Keratinocyte (primary cell): ENCODE measurements at regions not wholly inside any gene's neighbourhood (a gene's known extent, or its start where the extent isn't known, plus 50 kb on each side); places are given as distances from the start of the nearest gene placed in this dataset.
A peak's percentile ranks its signal among the peaks of the same experiment; 100 is the strongest.

Source experiments
- DNase-seq: peaks from one replicate; pipeline ENCODE4 v3.0.0-alpha.2; 2011; ENCODE audit warnings: low read depth, missing footprints, low spot score
- FAIRE-seq: peaks from 2 replicates; lab custom pipeline; 2011; peaks lifted over from hg19 to GRCh38; lab: Jason Lieb, UNC
- H2AFZ ChIP-seq: 2 replicates; pipeline ENCODE4 v1.6.0; 2012; ENCODE audit warnings: low read length, control low read depth, inconsistent platforms; ENCODE audit not compliant: control insufficient read depth
- H3K27ac ChIP-seq: 2 replicates; pipeline ENCODE4 v1.5.1; 2011; ENCODE audit warnings: low read length; ENCODE audit not compliant: control insufficient read depth, insufficient read depth
- H3K27me3 ChIP-seq: 3 replicates; pipeline ENCODE4 v1.6.0; 2011; ENCODE audit warnings: low read length; ENCODE audit not compliant: control insufficient read depth, insufficient read depth; ENCODE audit errors: extremely low read depth
- H3K36me3 ChIP-seq, 2 experiments: 2 replicates in 1 of 2; 3 replicates in 1 of 2; pipeline ENCODE4 v1.5.1; 2011; ENCODE audit warnings: low read length in 2 of 2, mild to moderate bottlenecking in 1 of 2; ENCODE audit not compliant: control insufficient read depth in 2 of 2, insufficient read depth in 2 of 2; ENCODE audit errors: extremely low read depth in 1 of 2
- H3K4me1 ChIP-seq: 3 replicates; pipeline ENCODE4 v1.5.1; 2011; ENCODE audit warnings: low read length; ENCODE audit not compliant: control insufficient read depth, insufficient read depth; ENCODE audit errors: extremely low read depth
- H3K4me2 ChIP-seq: 3 replicates; pipeline ENCODE4 v1.6.0; 2011; ENCODE audit warnings: low read depth, low read length; ENCODE audit not compliant: control insufficient read depth, insufficient read depth; ENCODE audit errors: extremely low read depth
- H3K4me3 ChIP-seq, 3 experiments: fragments of 200-600 bp in 1 of 3; sonication (generic) in 1 of 3; 2 replicates in 2 of 3; 3 replicates in 1 of 3; pipeline ENCODE4 v1.5.1; 2011 to 2016; ENCODE audit warnings: low read length in 3 of 3, mild to moderate bottlenecking in 3 of 3, control low read depth in 2 of 3, inconsistent platforms in 1 of 3, low read depth in 1 of 3, mixed read lengths in 1 of 3, mixed run types in 1 of 3, moderate library complexity in 1 of 3; ENCODE audit not compliant: control insufficient read depth in 2 of 3, insufficient read depth in 2 of 3; ENCODE audit errors: extremely low read depth in 1 of 3
- H3K79me2 ChIP-seq: 2 replicates; pipeline ENCODE4 v1.6.0; 2012; ENCODE audit warnings: low read length; ENCODE audit not compliant: control insufficient read depth, insufficient read depth
- H3K9ac ChIP-seq: 3 replicates; pipeline ENCODE4 v1.6.0; 2011; ENCODE audit warnings: low read length; ENCODE audit not compliant: control insufficient read depth, insufficient read depth; ENCODE audit errors: extremely low read depth
- H3K9me1 ChIP-seq: 3 replicates; pipeline ENCODE4 v1.6.0; 2011; ENCODE audit warnings: low read length; ENCODE audit not compliant: control insufficient read depth, insufficient read depth; ENCODE audit errors: extremely low read depth
- H3K9me3 ChIP-seq: 2 replicates; pipeline ENCODE4 v1.5.1; 2012; ENCODE audit warnings: low read depth, low read length; ENCODE audit not compliant: control insufficient read depth
- H4K20me1 ChIP-seq: 3 replicates; pipeline ENCODE4 v1.6.0; 2011; ENCODE audit warnings: low read length; ENCODE audit not compliant: control insufficient read depth, insufficient read depth; ENCODE audit errors: extremely low read depth
- EZH2 ChIP-seq: IDR thresholded peaks from one replicate; pipeline ENCODE4 v1.6.1; 2012; ENCODE audit warnings: inconsistent platforms, mild to moderate bottlenecking, low read length, moderate library complexity
- dilution Hi-C: fragments of 300-500 bp; cut with MboI; formaldehyde crosslinking; loops from one replicate; pipeline ENCODE4 v1.7.0; 2020; ENCODE audit warnings: low sequenced_read_pairs; ENCODE audit not compliant: extremely low pct_ligation_motif_present
- TF ChIP-seq, protein P1 (sequence below), 3 experiments: IDR thresholded peaks in 1 of 3; conservative IDR thresholded peaks in 1 of 3; optimal IDR thresholded peaks in 1 of 3; 2 replicates in 2 of 3; 3 replicates in 1 of 3; pipeline versions ENCODE3 to v1.5.1; 2011; ENCODE audit warnings: low read length in 3 of 3, mild to moderate bottlenecking in 3 of 3, moderate library complexity in 2 of 3, control low read depth in 1 of 3, inconsistent platforms in 1 of 3; ENCODE audit not compliant: insufficient read depth in 2 of 3; ENCODE audit errors: extremely low read depth in 1 of 3

DNA sequence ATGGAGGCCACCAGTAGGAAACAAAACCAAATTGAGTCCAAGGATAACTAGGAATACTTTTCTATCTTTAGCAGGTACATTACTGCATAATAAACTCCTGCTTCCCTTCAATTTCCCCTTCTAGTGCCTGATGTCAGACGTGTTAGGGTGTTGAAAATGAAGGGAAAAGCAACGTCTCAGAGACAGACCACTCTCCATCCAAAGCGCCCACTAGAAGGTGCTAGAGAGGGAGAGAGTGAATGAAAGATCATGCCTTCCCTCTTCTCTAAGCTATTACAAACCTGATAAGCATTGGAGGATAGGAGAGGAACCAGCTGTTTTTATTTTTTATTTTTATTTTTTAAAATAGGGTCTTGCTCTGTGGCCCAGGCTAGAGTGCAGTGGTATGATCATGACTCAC lies 64.1 kb downstream of the ZNF641 start:
- no peak overlapping the region for H3K27ac ChIP-seq
- no peaks in the 10 kb centered on the region for H3K9me3 ChIP-seq
- H2AFZ ChIP-seq = no peak overlapping the region
- H3K9me1 ChIP-seq = no peaks in the 10 kb centered on the region
- H4K20me1 ChIP-seq = no peaks in the 10 kb centered on the region
- H3K4me2 ChIP-seq = no peak overlapping the region
- H3K79me2 ChIP-seq = no peaks in the 10 kb centered on the region
- DNase-seq = no peak
- no peak for FAIRE-seq
- TF ChIP-seq EZH2 = no peak
- TF ChIP-seq, protein P1, sequence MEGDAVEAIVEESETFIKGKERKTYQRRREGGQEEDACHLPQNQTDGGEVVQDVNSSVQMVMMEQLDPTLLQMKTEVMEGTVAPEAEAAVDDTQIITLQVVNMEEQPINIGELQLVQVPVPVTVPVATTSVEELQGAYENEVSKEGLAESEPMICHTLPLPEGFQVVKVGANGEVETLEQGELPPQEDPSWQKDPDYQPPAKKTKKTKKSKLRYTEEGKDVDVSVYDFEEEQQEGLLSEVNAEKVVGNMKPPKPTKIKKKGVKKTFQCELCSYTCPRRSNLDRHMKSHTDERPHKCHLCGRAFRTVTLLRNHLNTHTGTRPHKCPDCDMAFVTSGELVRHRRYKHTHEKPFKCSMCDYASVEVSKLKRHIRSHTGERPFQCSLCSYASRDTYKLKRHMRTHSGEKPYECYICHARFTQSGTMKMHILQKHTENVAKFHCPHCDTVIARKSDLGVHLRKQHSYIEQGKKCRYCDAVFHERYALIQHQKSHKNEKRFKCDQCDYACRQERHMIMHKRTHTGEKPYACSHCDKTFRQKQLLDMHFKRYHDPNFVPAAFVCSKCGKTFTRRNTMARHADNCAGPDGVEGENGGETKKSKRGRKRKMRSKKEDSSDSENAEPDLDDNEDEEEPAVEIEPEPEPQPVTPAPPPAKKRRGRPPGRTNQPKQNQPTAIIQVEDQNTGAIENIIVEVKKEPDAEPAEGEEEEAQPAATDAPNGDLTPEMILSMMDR (optimal IDR thresholded peaks at IDR 0.05 in 1 of 3, IDR thresholded peaks at IDR 0.05 in 1 of 3, conservative IDR thresholded peaks at IDR 0.05 in 1 of 3; ENCODE audit: extremely low read depth in 1 of 3, insufficient read depth in 2 of 3, low read length in 3 of 3) = peak; percentile 21 to 33 (median 30)
- no peak overlapping the region for H3K9ac ChIP-seq
- dilution Hi-C loops = no loop called here
- H3K36me3 ChIP-seq = no peaks in the 10 kb centered on the region
- no peak overlapping the region for H3K4me3 ChIP-seq
- H3K4me1 ChIP-seq = no peaks in the 10 kb centered on the region
- H3K27me3 ChIP-seq = peaks cover 3% of the 10 kb centered on the region

DNA sequence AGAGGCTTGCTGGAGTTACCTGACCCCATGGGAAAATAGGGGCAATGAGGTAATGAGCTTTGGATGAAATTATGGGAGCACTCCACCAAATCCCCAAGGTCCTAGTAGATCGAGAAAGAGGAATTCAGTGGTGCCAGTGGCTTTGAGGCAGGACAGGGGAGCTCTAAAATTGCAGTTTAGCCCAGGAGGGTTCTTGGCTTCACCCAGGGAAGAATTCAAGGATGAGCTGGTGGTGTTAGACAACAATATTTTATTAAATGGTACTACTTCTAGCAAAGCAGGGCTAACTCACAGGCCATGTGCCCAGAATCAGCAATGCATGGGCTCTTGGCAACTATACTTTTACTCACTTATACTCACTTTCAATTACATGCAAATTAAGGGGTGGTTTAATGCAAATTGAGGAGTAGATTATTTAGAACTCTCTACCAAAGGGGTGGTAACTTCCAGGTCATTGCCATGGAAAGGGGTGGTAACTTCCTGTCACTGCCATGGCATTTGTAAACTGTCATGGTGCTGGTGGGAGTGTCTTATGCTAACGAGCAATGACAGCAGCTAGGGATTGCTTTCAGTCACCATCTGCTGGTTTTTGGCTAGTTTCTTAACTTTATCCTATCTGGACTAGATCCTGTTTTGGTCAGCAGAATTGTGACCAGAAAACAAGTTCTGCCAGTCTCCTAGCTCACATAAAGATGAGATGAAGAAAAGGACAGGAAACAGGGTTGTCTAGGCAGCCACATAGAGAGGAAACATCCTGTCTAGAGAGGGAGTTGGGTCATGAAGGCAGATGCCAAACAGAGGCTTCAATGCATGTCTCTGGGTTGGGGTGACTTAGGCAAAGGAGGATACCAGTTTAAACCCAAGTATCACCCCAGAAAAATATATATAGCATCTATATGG lies 64.7 kb downstream of the ZNF641 start:
- dilution Hi-C loops = no loop called here
- no peaks in the 10 kb centered on the region for H3K4me1 ChIP-seq
- no peaks in the 10 kb centered on the region for H3K9me3 ChIP-seq
- no peak overlapping the region for H3K9ac ChIP-seq
- H3K4me2 ChIP-seq = no peak overlapping the region
- H3K4me3 ChIP-seq = no peak overlapping the region
- DNase-seq = no peak
- H2AFZ ChIP-seq = no peak overlapping the region
- no peak overlapping the region for H3K27ac ChIP-seq
- no peaks in the 10 kb centered on the region for H4K20me1 ChIP-seq
- peaks cover 3% of the 10 kb centered on the region for H3K27me3 ChIP-seq
- no peak for TF ChIP-seq EZH2
- TF ChIP-seq, protein P1 (optimal IDR thresholded peaks at IDR 0.05 in 1 of 3, IDR thresholded peaks at IDR 0.05 in 1 of 3, conservative IDR thresholded peaks at IDR 0.05 in 1 of 3; ENCODE audit: extremely low read depth in 1 of 3, insufficient read depth in 2 of 3, low read length in 3 of 3) = no peak
- FAIRE-seq = no peak
- H3K79me2 ChIP-seq = no peaks in the 10 kb centered on the region
- no peaks in the 10 kb centered on the region for H3K9me1 ChIP-seq
- no peaks in the 10 kb centered on the region for H3K36me3 ChIP-seq
